LNCAP (cell line): ENCODE measurements at regions not wholly inside any gene's neighbourhood (a gene's known extent, or its start where the extent isn't known, plus 50 kb on each side); places are given as distances from the start of the nearest gene placed in this dataset.

ENCODE experiments used
- TF ChIP-seq, protein P1 (sequence below): fragments of 450-650 bp; IDR thresholded peaks from 2 replicates; pipeline ENCODE4 v1.5.1; 2017; ENCODE audit warnings: mild to moderate bottlenecking

DNA sequence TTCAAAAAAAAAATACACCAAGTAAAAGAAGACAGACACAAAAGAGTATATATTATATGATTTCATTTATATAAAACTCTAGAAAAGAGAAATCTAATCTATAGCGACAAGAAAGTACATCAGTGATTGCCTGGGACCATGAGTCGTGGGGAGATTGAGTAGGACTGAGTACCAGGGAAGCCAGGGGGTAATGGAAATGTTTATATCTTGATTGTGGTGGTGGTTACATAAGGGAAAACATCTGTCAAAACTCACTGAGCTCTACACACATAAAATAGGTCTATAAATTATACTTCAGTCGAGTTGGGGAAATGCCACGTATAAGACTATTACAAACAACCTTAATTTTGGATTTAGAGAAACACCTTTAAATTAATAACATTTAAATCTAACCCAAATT is 117.4 kb downstream of the TRIM29 start:
- TF ChIP-seq, protein P1, sequence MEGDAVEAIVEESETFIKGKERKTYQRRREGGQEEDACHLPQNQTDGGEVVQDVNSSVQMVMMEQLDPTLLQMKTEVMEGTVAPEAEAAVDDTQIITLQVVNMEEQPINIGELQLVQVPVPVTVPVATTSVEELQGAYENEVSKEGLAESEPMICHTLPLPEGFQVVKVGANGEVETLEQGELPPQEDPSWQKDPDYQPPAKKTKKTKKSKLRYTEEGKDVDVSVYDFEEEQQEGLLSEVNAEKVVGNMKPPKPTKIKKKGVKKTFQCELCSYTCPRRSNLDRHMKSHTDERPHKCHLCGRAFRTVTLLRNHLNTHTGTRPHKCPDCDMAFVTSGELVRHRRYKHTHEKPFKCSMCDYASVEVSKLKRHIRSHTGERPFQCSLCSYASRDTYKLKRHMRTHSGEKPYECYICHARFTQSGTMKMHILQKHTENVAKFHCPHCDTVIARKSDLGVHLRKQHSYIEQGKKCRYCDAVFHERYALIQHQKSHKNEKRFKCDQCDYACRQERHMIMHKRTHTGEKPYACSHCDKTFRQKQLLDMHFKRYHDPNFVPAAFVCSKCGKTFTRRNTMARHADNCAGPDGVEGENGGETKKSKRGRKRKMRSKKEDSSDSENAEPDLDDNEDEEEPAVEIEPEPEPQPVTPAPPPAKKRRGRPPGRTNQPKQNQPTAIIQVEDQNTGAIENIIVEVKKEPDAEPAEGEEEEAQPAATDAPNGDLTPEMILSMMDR = no peak

DNA sequence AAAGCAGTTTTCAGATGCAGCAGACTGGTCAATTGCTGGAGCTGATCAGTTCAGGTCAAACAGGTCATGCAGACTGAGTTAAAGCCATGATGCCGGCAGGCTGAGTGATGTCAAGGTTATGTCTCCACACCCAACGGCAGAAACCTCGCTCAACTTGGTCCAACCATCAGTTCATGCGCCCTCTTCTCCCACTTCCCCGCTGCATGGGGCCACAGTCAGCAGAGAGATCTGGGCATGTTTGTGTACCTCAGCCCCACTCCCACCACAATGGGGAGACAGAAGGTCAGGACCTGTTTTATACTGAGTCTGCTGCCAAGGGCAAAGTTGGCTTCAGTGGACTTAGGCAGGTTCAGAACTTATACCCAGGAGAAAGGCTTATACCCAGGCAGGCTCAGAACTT is 118.7 kb downstream of the TRIM29 start:
- TF ChIP-seq, protein P1 = no peak

DNA sequence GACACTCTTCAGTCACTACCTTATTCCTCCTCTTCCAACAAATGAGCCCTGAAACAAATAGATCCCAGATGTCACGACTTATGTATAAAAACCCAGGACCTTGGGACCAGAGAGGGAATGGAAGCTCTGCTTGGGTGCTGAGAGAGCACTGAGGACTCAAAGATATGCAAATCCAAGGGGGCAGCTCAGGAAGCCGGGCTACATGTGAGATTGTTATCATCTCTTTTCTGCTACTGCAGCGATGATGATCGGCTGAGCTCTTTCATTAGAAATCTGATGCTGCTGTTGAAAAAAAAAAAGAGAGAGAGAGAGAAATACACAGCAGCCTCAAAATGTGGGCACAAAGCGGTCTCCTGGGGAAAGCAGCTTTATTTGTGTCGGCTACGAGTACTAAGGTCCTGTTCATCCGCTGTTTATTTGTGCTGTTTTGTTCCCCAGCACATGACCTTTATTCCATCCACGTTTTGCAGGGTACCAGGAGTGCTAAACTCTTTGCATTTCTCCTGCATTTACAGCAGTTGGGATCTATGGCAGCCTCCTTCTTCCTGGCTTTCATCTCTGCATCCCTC is 120.2 kb downstream of the TRIM29 start:
- TF ChIP-seq, protein P1 = no peak

DNA sequence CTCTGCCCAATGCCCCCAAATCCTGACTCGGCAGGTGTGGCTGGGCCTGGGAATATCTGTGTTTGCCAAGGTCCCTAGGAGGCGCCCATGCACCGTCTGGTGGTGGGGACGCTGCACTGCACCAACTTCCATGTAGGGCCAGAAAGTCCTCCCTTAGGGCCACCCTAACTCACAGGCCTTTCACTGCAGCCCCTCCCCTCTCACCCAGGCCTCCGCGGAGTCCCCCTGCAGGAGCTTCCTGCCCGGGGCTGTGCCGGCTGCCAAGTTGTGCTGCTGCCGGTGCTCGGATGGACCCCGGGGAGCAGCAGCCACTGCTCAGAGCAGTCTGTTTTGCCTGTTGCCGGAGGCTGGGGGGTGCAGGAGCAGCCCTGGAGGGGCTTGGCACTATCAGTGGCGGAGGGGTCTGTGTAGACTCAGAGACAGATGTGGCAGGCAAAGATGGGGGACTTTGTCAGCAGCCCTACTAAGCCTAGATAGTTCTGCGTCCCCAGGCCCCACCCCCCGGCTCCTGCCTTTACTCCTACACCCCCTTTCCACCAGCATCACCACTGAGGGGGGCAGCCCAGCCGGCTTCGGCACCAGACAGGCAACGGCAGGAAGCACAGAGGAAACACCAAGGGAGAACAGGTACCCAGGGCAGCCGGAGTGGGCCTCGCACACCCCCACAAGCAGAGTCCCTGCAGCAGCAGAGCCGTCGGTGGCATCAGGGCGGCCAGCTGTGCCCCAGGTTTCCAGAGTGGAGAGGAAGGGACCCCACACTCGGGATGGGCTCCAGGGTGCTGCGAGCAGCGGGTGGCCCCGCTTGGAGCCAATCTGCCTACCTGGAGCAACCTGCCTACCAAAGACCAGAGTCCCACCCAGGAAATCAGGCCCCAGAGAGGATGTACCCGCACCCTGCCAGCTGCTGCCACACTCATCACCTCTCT is 124.3 kb downstream of the TRIM29 start:
- TF ChIP-seq, protein P1 = peak; percentile 77

DNA sequence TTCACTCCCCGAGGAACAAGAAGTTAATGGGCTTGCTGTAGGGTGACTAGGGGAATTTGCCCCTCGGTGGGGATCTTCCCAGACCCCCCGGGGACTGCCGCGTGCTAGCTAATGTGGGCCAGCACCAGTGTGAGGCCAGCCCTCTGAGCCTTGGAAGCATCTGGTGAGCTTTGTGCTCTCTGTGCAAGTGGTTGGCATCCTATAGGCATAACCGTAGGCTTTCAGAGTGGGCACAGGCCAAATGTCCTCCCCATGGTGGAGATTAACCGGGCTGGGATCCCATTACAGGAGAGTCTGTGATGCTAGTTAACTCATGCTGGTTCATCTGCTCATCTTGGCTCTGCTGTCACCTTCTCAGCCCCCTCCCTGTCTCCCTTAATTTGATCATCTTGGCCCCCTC is 125.7 kb downstream of the TRIM29 start:
- TF ChIP-seq, protein P1 = no peak

DNA sequence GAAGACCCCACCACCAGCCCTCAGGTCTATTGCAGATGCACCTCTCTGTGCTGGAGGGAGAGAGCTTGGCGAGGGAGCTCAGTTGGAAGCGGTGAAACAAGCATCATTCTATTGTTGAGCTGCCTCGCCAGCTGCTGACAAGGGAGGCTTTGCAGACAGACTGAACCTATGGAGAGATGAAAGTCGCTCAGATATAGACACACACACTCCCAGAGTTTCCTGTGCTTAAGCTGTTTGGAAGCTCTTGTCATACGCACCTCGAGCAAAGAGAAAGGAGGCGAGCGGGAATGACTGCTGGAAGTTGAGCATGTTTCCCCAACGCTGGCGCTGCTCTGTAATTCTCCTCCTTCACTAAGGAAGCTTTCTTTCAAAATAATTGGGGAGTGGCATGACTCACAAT is 126.1 kb downstream of the TRIM29 start:
- TF ChIP-seq, protein P1 = no peak

DNA sequence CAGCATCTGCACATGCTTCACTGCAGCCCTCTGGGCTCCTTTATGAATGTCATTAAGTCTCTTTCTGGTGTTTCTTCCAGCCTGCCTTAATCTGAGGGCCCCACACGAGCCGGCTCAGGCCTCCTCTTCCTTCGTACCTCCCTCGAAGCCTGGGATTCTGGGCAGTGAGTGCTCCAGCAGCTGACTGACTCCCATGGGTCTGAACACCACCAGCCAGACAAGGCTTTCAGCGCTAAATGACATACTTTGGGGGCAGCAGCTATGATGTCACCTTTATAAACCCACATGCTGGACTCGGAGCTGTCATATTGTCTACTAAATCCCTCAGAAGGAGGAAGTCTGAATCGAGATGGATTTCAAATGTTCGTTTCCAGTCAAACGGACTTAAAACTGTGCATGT is 127.1 kb downstream of the TRIM29 start:
- TF ChIP-seq, protein P1 = no peak
